ENCODE measurements at regions not wholly inside any gene's neighbourhood (a gene's known extent, or its start where the extent isn't known, plus 50 kb on each side); places are given as distances from the start of the nearest gene placed in this dataset.
"Not testable (repeated sequence)": the region's sequence is repeated elsewhere in the genome, so short reads cannot be mapped to it uniquely, and the experiment has no call there.

- DNase-seq (peak; percentile 26), ATAC-seq (peak; percentile 74)
- intact Hi-C loops (cut with micrococcal nuclease), result no loop called here
Observed at GRCh38 chr7:114364151-114364550, 50.5 kb upstream of the FOXP2 start.

GRCh38 chr7:114363292-114363691 is 51.3 kb upstream of the FOXP2 start:
- ATAC-seq (no peak), DNase-seq (no peak)
- intact Hi-C loops (cut with micrococcal nuclease), result no loop called here

- DNase-seq (no peak), ATAC-seq (no peak)
- intact Hi-C loops (cut with micrococcal nuclease), result no loop called here
Observed at GRCh38 chr7:114358911-114359310, 55.7 kb upstream of the FOXP2 start.

GRCh38 chr7:114356133-114356532 is 58.5 kb upstream of the FOXP2 start:
- DNase-seq, result no peak
- intact Hi-C loops (cut with micrococcal nuclease), result no loop called here
- no peak for ATAC-seq

GRCh38 chr7:114354306-114354705 is 60.3 kb upstream of the FOXP2 start:
- DNase-seq (no peak), ATAC-seq (no peak)
- intact Hi-C loops (cut with micrococcal nuclease), result no loop called here

GRCh38 chr7:114345494-114345893 is 69.1 kb upstream of the FOXP2 start:
- intact Hi-C loops (cut with micrococcal nuclease), result no loop called here
- ATAC-seq, result no peak
- DNase-seq, result no peak

- intact Hi-C loops (cut with micrococcal nuclease), result no loop called here
- ATAC-seq (no peak), DNase-seq (no peak)
Observed at GRCh38 chr7:114343949-114344708, 70.5 kb upstream of the FOXP2 start.

GRCh38 chr7:114342431-114343179 is 72.0 kb upstream of the FOXP2 start:
- no peak for DNase-seq
- intact Hi-C loops (cut with micrococcal nuclease), result no loop called here
- no peak for ATAC-seq

GRCh38 chr7:114341648-114342047 is 73.0 kb upstream of the FOXP2 start:
- intact Hi-C loops (cut with micrococcal nuclease), result no loop called here
- ATAC-seq, result no peak

GRCh38 chr7:114334989-114335388 is 79.6 kb upstream of the FOXP2 start:
- DNase-seq (no peak), ATAC-seq (no peak)
- intact Hi-C loops (cut with micrococcal nuclease), result no loop called here

More at GRCh38 chr7:114341648-114342047, 73.0 kb upstream of the FOXP2 start:
- no peak for DNase-seq

- ATAC-seq; intact Hi-C loops (cut with micrococcal nuclease); DNase-seq: not testable (repeated sequence)
Observed at GRCh38 chr7:114329458-114329857, 85.2 kb upstream of the FOXP2 start.

GRCh38 chr7:114317450-114318098 is 97.0 kb upstream of the FOXP2 start:
- ATAC-seq, result no peak
- no peak for DNase-seq
- intact Hi-C loops (cut with micrococcal nuclease), result no loop called here

- ATAC-seq, result no peak
- DNase-seq, result no peak
- intact Hi-C loops (cut with micrococcal nuclease), result no loop called here
Observed at GRCh38 chr7:114312649-114313048, 102.0 kb upstream of the FOXP2 start.

GRCh38 chr7:114310345-114311110 is 104.1 kb upstream of the FOXP2 start:
- intact Hi-C loops (cut with micrococcal nuclease), result no loop called here
- ATAC-seq (no peak), DNase-seq (no peak)

GRCh38 chr7:114309729-114310128 is 104.9 kb upstream of the FOXP2 start:
- intact Hi-C loops (cut with micrococcal nuclease), result no loop called here
- ATAC-seq (no peak), DNase-seq (no peak)

GRCh38 chr7:114303301-114303700 is 111.3 kb upstream of the FOXP2 start:
- intact Hi-C loops (cut with micrococcal nuclease), result no loop called here
- ATAC-seq, result no peak
- no peak for DNase-seq

- ATAC-seq, result no peak
- intact Hi-C loops (cut with micrococcal nuclease), result no loop called here
- no peak for DNase-seq
Observed at GRCh38 chr7:114302858-114303257, 111.8 kb upstream of the FOXP2 start.

- intact Hi-C loops (cut with micrococcal nuclease), result no loop called here
- no peak for DNase-seq
- no peak for ATAC-seq
Observed at GRCh38 chr7:114298011-114298410, 116.6 kb upstream of the FOXP2 start.

GRCh38 chr7:114297121-114297520 is 117.5 kb upstream of the FOXP2 start:
- ATAC-seq (no peak), DNase-seq (no peak)
- intact Hi-C loops (cut with micrococcal nuclease), result no loop called here

GRCh38 chr7:114295522-114295921 is 119.1 kb upstream of the FOXP2 start:
- no peak for DNase-seq
- intact Hi-C loops (cut with micrococcal nuclease), result no loop called here
- ATAC-seq, result no peak

All from left ventricle myocardium superior (tissue), 1 donor.